ENCODE measurements at regions not wholly inside any gene's neighbourhood (a gene's known extent, or its start where the extent isn't known, plus 50 kb on each side); places are given as distances from the start of the nearest gene placed in this dataset.

DNA sequence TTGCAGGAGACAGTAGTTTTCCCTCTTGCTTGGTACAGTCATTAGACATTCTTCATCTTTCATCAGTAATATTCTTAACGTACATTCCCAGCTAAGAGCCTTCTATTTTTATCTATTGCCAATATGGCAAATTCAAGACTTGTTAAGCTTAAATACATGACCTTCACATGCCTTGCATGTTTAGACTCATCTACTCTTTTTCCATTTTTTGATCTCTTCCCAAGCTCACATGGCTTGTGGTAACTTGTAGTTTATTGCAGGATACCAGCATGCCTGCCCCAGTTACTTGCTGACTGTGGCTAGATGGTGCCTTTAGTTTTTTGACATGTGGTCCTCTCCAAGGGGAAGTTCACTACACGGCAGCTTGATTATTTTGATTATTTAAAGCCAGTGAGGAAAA is 729.0 kb downstream of the SLC6A15 start:
- Histone ChIP-seq H3K27me3 (ENCODE audit: control insufficient read depth in 4 of 4, insufficient read depth in 4 of 4, low read length in 3 of 4) (no peaks in the 10 kb centered on the region), H3K4me1 (ENCODE audit: control insufficient read depth in 4 of 4, insufficient read depth in 4 of 4, low read length in 3 of 4) (no peaks in the 10 kb centered on the region), H3K4me3 (ENCODE audit: low read depth in 1 of 3, low read length in 3 of 3) (no peak overlapping the region), H3K9me3 (ENCODE audit: control insufficient read depth in 4 of 4, low read length in 3 of 4) (no peaks in the 10 kb centered on the region), H3K36me3 (ENCODE audit: control insufficient read depth in 4 of 4, insufficient read depth in 3 of 4, low read depth in 1 of 4, low read length in 3 of 4) (no peaks in the 10 kb centered on the region), H3K27ac (ENCODE audit: low read depth in 1 of 2, low read length in 2 of 2) (no peak overlapping the region), H3K9ac (ENCODE audit: low read depth in 1 of 2, low read length in 2 of 2) (no peak overlapping the region)
- TF ChIP-seq, protein P1, sequence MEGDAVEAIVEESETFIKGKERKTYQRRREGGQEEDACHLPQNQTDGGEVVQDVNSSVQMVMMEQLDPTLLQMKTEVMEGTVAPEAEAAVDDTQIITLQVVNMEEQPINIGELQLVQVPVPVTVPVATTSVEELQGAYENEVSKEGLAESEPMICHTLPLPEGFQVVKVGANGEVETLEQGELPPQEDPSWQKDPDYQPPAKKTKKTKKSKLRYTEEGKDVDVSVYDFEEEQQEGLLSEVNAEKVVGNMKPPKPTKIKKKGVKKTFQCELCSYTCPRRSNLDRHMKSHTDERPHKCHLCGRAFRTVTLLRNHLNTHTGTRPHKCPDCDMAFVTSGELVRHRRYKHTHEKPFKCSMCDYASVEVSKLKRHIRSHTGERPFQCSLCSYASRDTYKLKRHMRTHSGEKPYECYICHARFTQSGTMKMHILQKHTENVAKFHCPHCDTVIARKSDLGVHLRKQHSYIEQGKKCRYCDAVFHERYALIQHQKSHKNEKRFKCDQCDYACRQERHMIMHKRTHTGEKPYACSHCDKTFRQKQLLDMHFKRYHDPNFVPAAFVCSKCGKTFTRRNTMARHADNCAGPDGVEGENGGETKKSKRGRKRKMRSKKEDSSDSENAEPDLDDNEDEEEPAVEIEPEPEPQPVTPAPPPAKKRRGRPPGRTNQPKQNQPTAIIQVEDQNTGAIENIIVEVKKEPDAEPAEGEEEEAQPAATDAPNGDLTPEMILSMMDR (IDR thresholded peaks at IDR 0.05; ENCODE audit: low read depth, low read length, missing input control): no peak
- TF ChIP-seq RXRA (IDR thresholded peaks at IDR 0.05) (no peak), SP1 (IDR thresholded peaks at IDR 0.05) (no peak), ZBTB33 (IDR thresholded peaks at IDR 0.05) (no peak), JUND (IDR thresholded peaks at IDR 0.05) (no peak), HNF4G (IDR thresholded peaks at IDR 0.05) (no peak), NR2F2 (IDR thresholded peaks at IDR 0.05) (no peak), FOXA2 (IDR thresholded peaks at IDR 0.05) (no peak), RAD21 (IDR thresholded peaks at IDR 0.05) (no peak), TAF1 (conservative IDR thresholded peaks at IDR 0.05) (no peak), HNF4A (conservative IDR thresholded peaks at IDR 0.05) (no peak), FOXA1 (IDR thresholded peaks at IDR 0.05) (no peak), GABPA (IDR thresholded peaks at IDR 0.05 in 1 of 2, conservative IDR thresholded peaks at IDR 0.05 in 1 of 2) (no peak), EGR1 (IDR thresholded peaks at IDR 0.05; ENCODE audit: low read depth in 2 of 2) (no peak)
- TF ChIP-seq, protein P2, sequence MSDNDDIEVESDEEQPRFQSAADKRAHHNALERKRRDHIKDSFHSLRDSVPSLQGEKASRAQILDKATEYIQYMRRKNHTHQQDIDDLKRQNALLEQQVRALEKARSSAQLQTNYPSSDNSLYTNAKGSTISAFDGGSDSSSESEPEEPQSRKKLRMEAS (IDR thresholded peaks at IDR 0.05): no peak
- TF ChIP-seq, protein P3, sequence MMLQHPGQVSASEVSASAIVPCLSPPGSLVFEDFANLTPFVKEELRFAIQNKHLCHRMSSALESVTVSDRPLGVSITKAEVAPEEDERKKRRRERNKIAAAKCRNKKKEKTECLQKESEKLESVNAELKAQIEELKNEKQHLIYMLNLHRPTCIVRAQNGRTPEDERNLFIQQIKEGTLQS (IDR thresholded peaks at IDR 0.05): no peak
- no peak for DNase-seq (ENCODE audit: low spot score)
- WGBS: 61% methylated on average over 2 of the region's 2 CpGs

DNA sequence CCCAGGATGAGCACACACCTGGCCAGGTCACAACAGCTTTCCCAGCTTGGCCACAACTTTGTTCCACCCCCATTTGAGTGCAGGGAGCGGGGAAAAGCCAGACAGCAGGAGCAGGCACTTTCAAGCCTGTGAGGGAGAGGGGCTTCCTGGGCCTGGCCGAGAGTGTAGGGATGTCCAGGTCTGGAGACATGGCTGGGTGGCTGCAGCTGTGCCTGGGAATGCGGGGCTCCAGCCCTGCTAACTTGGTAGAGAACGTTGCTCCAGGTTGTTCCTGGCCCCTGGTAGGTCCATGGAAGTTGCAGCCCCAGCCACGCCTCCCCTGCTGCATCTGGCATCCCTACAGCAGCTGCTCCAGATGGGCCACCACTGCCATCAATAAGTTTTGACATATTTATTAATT is 738.5 kb downstream of the SLC6A15 start:
- 61% methylated on average over 5 of the region's 5 CpGs for WGBS
- no peaks in the 10 kb centered on the region for H3K27me3 ChIP-seq (ENCODE audit: control insufficient read depth in 4 of 4, insufficient read depth in 4 of 4, low read length in 3 of 4)
- no peaks in the 10 kb centered on the region for H3K36me3 ChIP-seq (ENCODE audit: control insufficient read depth in 4 of 4, insufficient read depth in 3 of 4, low read depth in 1 of 4, low read length in 3 of 4)
- no peak overlapping the region for H3K27ac ChIP-seq (ENCODE audit: low read depth in 1 of 2, low read length in 2 of 2)
- no peak for DNase-seq (ENCODE audit: low spot score)
- H3K4me3 ChIP-seq (ENCODE audit: low read depth in 1 of 3, low read length in 3 of 3): no peak overlapping the region
- H3K4me1 ChIP-seq (ENCODE audit: control insufficient read depth in 4 of 4, insufficient read depth in 4 of 4, low read length in 3 of 4): no peaks in the 10 kb centered on the region
- no peak overlapping the region for H3K9ac ChIP-seq (ENCODE audit: low read depth in 1 of 2, low read length in 2 of 2)
- TF ChIP-seq FOXA2 (IDR thresholded peaks at IDR 0.05) (no peak), JUND (IDR thresholded peaks at IDR 0.05) (no peak), REST (IDR thresholded peaks at IDR 0.05) (no peak), SP1 (IDR thresholded peaks at IDR 0.05) (no peak), RAD21 (IDR thresholded peaks at IDR 0.05) (no peak), HNF4A (conservative IDR thresholded peaks at IDR 0.05) (no peak), FOXA1 (IDR thresholded peaks at IDR 0.05) (no peak), YY1 (IDR thresholded peaks at IDR 0.05) (no peak), ZBTB33 (IDR thresholded peaks at IDR 0.05) (no peak), EGR1 (IDR thresholded peaks at IDR 0.05; ENCODE audit: low read depth in 2 of 2) (no peak), NR2F2 (IDR thresholded peaks at IDR 0.05) (no peak), TAF1 (conservative IDR thresholded peaks at IDR 0.05) (no peak), RXRA (IDR thresholded peaks at IDR 0.05) (no peak), GABPA (IDR thresholded peaks at IDR 0.05 in 1 of 2, conservative IDR thresholded peaks at IDR 0.05 in 1 of 2) (no peak), HNF4G (IDR thresholded peaks at IDR 0.05) (no peak)
- TF ChIP-seq, protein P3 (IDR thresholded peaks at IDR 0.05): no peak
- TF ChIP-seq, protein P2 (IDR thresholded peaks at IDR 0.05): no peak
- TF ChIP-seq, protein P1 (IDR thresholded peaks at IDR 0.05; ENCODE audit: low read depth, low read length, missing input control): no peak
- H3K9me3 ChIP-seq (ENCODE audit: control insufficient read depth in 4 of 4, low read length in 3 of 4): peaks cover 0 to 2% (median 0%) of the 10 kb centered on the region in 4 donors
